Pancreas (tissue), 10 donors: ENCODE measurements at regions not wholly inside any gene's neighbourhood (a gene's known extent, or its start where the extent isn't known, plus 50 kb on each side); places are given as distances from the start of the nearest gene placed in this dataset.

ENCODE experiments used
- ATAC-seq, 4 donors: fragments of 200-7000 bp; cut with Tn5 transposase; one replicate each; pipeline versions ENCODE4 v1.8.0 to v1.9.1; 2020; ENCODE audit warnings: mild to moderate bottlenecking in 4 of 4, moderate library complexity in 4 of 4
- DNase-seq, 6 donors: peaks; one replicate each; pipeline ENCODE4 v3.0.0-alpha.2; 2020
- FAIRE-seq: peaks from 2 replicates; lab custom pipeline; 2012; peaks lifted over from hg19 to GRCh38; lab: Jason Lieb, UNC
- H3K27ac ChIP-seq, 4 donors: fragments of 200-600 bp; sonication (generic); 1 replicate in 3 of 4; 2 replicates in 1 of 4; pipeline versions ENCODE4 v1.5.0 to v1.8.0; 2020
- H3K27me3 ChIP-seq, 4 donors: fragments of 200-600 bp; one replicate each; pipeline ENCODE4 v1.8.0; 2021
- H3K36me3 ChIP-seq, 3 donors: fragments of 200-600 bp; sonication (generic) in 1 of 3; one replicate each; pipeline versions ENCODE4 v1.5.0 to v1.8.0; 2020 to 2021
- H3K4me1 ChIP-seq, 3 donors: fragments of 200-600 bp; one replicate each; pipeline ENCODE4 v1.8.0; 2021
- H3K4me3 ChIP-seq, 4 donors: fragments of 200-600 bp; sonication (generic) in 2 of 4; one replicate each; pipeline versions ENCODE4 v1.5.0 to v1.8.0; 2020 to 2021
- H3K9me3 ChIP-seq, 4 donors: fragments of 200-600 bp; one replicate each; pipeline ENCODE4 v1.8.0; 2021
- WGBS, 2 donors: extraction: QIAGEN DNeasy Blood & Tissue Kit; methylation state at CpG; one replicate each; pipeline ENCODE4 v1.1.7; 2013; 5-methylcytosine and 5-hydroxymethylcytosine counted together
- intact Hi-C, 3 donors: fragments of 100-400 bp; cut with DNase I; formaldehyde crosslinking; loops; one replicate each; pipeline versions ENCODE4 v1.11.1 to v1.14.2; 2022
- TF ChIP-seq, protein P1 (sequence below), 4 donors: fragments of 200-600 bp; sonication (generic) in 3 of 4; IDR thresholded peaks; one replicate each; pipeline versions ENCODE4 v1.5.0 to v1.8.0; 2021; ENCODE audit warnings: antibody characterized with exemption in 4 of 4
- donor health status: healthy with polysubstance abuse.
- donor health status: DM: no; HTN: no; CAD: no; lungs with moderate emphysema.
- donor health status: DM: no; HTN: no; CAD: no.
- donor health status: control.
- donor health status: control.
- donor health status: Bipolar disorder and iron deficiency.
- donor health status: DM: yes; HTN: yes; CAD: no.
- donor health status: DM: no; HTN: no; CAD: no.
- donor health status: DM: no; HTN: no; CAD: no.
- donor health status: DM: yes; HTN: yes; CAD: no.

DNA sequence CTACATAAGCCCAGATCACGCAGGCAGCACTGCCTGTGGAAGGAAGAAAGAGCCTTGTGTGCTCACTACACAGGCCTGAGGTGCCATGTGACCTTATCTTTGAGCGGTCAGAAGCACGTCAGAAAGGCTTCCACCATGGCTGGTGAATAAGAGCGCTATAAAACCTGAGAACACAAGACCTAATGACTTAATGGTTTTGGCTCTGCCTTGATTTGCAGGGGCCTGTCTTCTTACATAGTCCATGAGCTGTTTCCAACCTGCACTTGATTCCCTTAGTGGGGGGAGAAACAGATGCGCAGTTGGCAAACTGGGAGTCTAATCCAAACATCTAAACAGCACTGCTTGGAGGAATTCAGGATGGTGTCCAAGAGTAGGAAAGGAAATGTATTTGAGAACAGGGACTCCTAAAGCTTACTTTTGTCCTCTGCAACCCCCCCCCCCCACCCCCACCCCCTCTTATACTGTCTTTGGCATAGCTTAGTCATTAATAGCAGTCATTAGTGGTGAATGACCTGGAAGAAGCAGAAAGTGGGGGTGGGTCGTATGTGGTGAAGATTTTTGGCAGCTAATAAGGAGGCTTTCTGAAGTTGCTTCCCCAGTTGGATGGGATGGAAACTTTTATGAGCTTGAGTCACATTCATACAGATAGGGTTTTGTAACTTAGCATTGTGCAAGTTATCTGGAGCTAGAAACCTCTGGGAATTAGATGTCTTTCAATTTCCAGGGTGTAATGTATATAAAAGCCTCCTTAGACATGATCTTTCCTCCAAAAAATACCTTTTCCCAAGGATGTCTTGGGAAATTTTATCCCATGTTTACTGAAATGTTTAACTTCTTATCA is 454.1 kb downstream of the MEIS1 start:
- FAIRE-seq = peak; percentile 78
- no peak for DNase-seq
- Histone ChIP-seq H3K4me3 (no peak overlapping the region), H3K27ac (no peak overlapping the region), H3K4me1 (peaks cover 0 to 13% (median 8%) of the 10 kb centered on the region in 3 donors), H3K9me3 (no peaks in the 10 kb centered on the region), H3K27me3 (no peaks in the 10 kb centered on the region), H3K36me3 (no peaks in the 10 kb centered on the region)
- peak in 3 of 4 donors; percentile 29 to 52 (median 46) for ATAC-seq
- intact Hi-C loops = no loop called here
- 87 to 89% methylated on average over 6 of the region's 6 CpGs for WGBS, 2 donors
- TF ChIP-seq, protein P1, sequence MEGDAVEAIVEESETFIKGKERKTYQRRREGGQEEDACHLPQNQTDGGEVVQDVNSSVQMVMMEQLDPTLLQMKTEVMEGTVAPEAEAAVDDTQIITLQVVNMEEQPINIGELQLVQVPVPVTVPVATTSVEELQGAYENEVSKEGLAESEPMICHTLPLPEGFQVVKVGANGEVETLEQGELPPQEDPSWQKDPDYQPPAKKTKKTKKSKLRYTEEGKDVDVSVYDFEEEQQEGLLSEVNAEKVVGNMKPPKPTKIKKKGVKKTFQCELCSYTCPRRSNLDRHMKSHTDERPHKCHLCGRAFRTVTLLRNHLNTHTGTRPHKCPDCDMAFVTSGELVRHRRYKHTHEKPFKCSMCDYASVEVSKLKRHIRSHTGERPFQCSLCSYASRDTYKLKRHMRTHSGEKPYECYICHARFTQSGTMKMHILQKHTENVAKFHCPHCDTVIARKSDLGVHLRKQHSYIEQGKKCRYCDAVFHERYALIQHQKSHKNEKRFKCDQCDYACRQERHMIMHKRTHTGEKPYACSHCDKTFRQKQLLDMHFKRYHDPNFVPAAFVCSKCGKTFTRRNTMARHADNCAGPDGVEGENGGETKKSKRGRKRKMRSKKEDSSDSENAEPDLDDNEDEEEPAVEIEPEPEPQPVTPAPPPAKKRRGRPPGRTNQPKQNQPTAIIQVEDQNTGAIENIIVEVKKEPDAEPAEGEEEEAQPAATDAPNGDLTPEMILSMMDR (IDR thresholded peaks at IDR 0.05) = no peak

DNA sequence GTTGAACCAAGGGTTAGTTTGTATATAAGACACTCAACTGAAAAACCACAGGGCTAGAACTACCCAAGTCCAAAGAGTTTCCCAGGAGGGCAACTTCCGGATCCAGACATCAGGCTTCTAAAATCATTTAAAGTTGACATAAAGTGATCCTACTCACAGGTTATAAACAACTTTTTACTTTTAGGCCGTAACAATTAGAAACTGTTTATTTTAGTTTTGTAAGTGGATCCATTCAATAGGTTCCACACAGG is 454.6 kb downstream of the MEIS1 start:
- H3K36me3 ChIP-seq = no peaks in the 10 kb centered on the region
- ATAC-seq = no peak
- no peaks in the 10 kb centered on the region for H3K27me3 ChIP-seq
- no peak overlapping the region for H3K27ac ChIP-seq
- TF ChIP-seq, protein P1 (IDR thresholded peaks at IDR 0.05) = no peak
- no peaks in the 10 kb centered on the region for H3K9me3 ChIP-seq
- no peak for DNase-seq
- H3K4me1 ChIP-seq = peaks cover 0 to 13% (median 8%) of the 10 kb centered on the region in 3 donors
- no peak overlapping the region for H3K4me3 ChIP-seq
- intact Hi-C loops = no loop called here
- 87 to 91% methylated on average over 2 of the region's 2 CpGs for WGBS, 2 donors
- no peak for FAIRE-seq

DNA sequence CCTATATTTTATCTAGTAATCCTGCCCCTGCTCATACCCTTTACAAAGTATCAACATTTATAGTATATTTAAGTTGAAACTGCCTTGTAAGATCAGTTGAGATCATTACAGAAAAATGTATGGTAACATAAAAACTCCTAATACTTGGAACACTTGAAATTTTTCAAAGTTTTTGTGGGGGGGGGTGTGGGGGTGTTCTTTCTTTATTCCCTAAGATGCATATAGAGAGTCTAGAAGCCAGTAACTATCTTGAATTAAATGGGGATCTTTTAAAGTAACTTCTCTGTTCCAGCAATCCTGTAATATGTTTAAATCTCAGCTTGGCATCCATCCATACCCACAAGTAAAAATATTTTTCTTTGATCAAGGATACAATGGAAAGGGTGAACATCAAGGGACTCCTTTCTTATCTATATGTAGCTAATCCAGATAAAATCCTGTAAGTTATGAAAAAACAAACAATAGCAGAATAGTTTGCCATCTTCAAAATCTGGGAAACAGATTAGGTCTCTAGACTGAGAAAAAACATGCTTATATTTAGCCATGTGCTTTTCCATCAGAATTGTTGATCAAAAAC is 455.3 kb downstream of the MEIS1 start:
- H3K27me3 ChIP-seq = no peaks in the 10 kb centered on the region
- FAIRE-seq = peak; percentile 5
- H3K4me1 ChIP-seq = peaks cover 0 to 12% (median 8%) of the 10 kb centered on the region in 3 donors
- H3K4me3 ChIP-seq = no peak overlapping the region
- ATAC-seq = no peak
- no peaks in the 10 kb centered on the region for H3K9me3 ChIP-seq
- intact Hi-C loops = no loop called here
- TF ChIP-seq, protein P1 (IDR thresholded peaks at IDR 0.05) = no peak
- no peak for DNase-seq
- H3K27ac ChIP-seq = no peak overlapping the region
- H3K36me3 ChIP-seq = no peaks in the 10 kb centered on the region

DNA sequence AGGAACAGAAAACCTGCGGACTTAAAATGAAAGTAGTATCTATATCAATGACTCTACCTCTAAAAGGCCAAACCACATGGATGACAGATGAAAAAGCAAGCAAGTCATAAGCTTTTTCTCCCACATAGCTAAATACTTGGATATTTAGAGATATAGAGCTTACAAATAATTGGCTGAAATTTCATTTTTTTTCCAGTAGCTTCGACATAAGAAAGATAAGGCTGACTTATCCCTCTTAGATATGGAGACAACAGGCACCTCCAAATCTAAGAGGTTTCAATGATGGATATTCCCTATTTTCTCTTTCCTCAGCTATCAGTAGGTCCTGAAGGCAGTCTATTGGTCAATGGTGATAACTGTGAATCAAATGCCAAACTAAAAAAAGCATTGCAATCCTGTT is 460.3 kb downstream of the MEIS1 start:
- H3K4me1 ChIP-seq = peaks cover 7 to 12% (median 9%) of the 10 kb centered on the region in 3 donors
- no peak overlapping the region for H3K27ac ChIP-seq
- FAIRE-seq (no peak), DNase-seq (no peak), ATAC-seq (no peak)
- TF ChIP-seq, protein P1 (IDR thresholded peaks at IDR 0.05) = no peak
- 83 to 88% methylated on average over 2 of the region's 2 CpGs for WGBS, 2 donors
- H3K4me3 ChIP-seq = no peak overlapping the region
- no peaks in the 10 kb centered on the region for H3K36me3 ChIP-seq
- H3K9me3 ChIP-seq = no peaks in the 10 kb centered on the region
- no peaks in the 10 kb centered on the region for H3K27me3 ChIP-seq
- intact Hi-C loops = no loop called here

DNA sequence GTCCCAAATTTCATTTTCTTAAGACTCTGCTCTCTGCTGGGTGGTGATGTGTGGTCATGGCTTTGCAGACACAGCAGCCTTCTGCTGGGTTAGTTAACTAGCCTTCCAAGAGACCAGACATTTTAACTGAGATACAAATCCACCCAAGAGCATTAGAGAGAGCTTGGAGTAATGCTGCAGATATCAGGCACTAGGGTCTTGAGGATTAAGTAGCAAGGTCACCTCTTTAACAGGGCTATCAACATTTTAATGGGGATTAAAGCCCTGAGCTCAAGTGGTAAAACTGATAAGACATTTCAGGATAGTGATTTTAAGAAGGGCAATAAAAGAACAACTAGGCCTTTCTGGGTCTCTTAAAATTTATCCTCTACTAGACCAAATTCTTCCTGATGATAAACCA is 461.2 kb downstream of the MEIS1 start:
- Histone ChIP-seq H3K27me3 (no peaks in the 10 kb centered on the region), H3K36me3 (no peaks in the 10 kb centered on the region), H3K27ac (no peak overlapping the region), H3K4me1 (peaks cover 7 to 12% (median 9%) of the 10 kb centered on the region in 3 donors), H3K9me3 (no peaks in the 10 kb centered on the region), H3K4me3 (no peak overlapping the region)
- DNase-seq = no peak
- intact Hi-C loops = no loop called here
- FAIRE-seq = no peak
- TF ChIP-seq, protein P1 (IDR thresholded peaks at IDR 0.05) = no peak
- ATAC-seq = no peak
